ENCODE measurements at regions not wholly inside any gene's neighbourhood (a gene's known extent, or its start where the extent isn't known, plus 50 kb on each side); places are given as distances from the start of the nearest gene placed in this dataset.

GRCh38 chr4:34464196-34464595, 1780.1 kb downstream of the ARAP2 start:
- Histone ChIP-seq H3K27me3 (ENCODE audit: control insufficient read depth, insufficient read depth, low read length) (no peaks in the 10 kb centered on the region), H3K4me3 (ENCODE audit: low read depth, low read length) (no peak overlapping the region), H3K36me3 (ENCODE audit: control insufficient read depth, insufficient read depth, low read length) (no peaks in the 10 kb centered on the region)
- TF ChIP-seq CTCF (IDR thresholded peaks at IDR 0.05; ENCODE audit: insufficient read depth, low read length, poor library complexity, severe bottlenecking), result no peak
- DNase-seq (ENCODE audit: low read depth), result no peak

- H3K4me3 ChIP-seq (ENCODE audit: low read depth, low read length), result no peak overlapping the region
- no peak for TF ChIP-seq CTCF (IDR thresholded peaks at IDR 0.05; ENCODE audit: insufficient read depth, low read length, poor library complexity, severe bottlenecking)
- no peaks in the 10 kb centered on the region for H3K27me3 ChIP-seq (ENCODE audit: control insufficient read depth, insufficient read depth, low read length)
- DNase-seq (ENCODE audit: low read depth), result no peak
- no peaks in the 10 kb centered on the region for H3K36me3 ChIP-seq (ENCODE audit: control insufficient read depth, insufficient read depth, low read length)
Observed at GRCh38 chr4:34466411-34466810, 1777.9 kb downstream of the ARAP2 start.

- DNase-seq (ENCODE audit: low read depth), result no peak
- H3K36me3 ChIP-seq (ENCODE audit: control insufficient read depth, insufficient read depth, low read length), result no peaks in the 10 kb centered on the region
- no peak overlapping the region for H3K4me3 ChIP-seq (ENCODE audit: low read depth, low read length)
- no peaks in the 10 kb centered on the region for H3K27me3 ChIP-seq (ENCODE audit: control insufficient read depth, insufficient read depth, low read length)
- no peak for TF ChIP-seq CTCF (IDR thresholded peaks at IDR 0.05; ENCODE audit: insufficient read depth, low read length, poor library complexity, severe bottlenecking)
Observed at GRCh38 chr4:34469516-34469915, 1774.8 kb downstream of the ARAP2 start.

- no peak for DNase-seq (ENCODE audit: low read depth)
- Histone ChIP-seq H3K27me3 (ENCODE audit: control insufficient read depth, insufficient read depth, low read length) (no peaks in the 10 kb centered on the region), H3K36me3 (ENCODE audit: control insufficient read depth, insufficient read depth, low read length) (no peaks in the 10 kb centered on the region), H3K4me3 (ENCODE audit: low read depth, low read length) (no peak overlapping the region)
- TF ChIP-seq CTCF (IDR thresholded peaks at IDR 0.05; ENCODE audit: insufficient read depth, low read length, poor library complexity, severe bottlenecking), result no peak
Observed at GRCh38 chr4:34485252-34485651, 1759.1 kb downstream of the ARAP2 start.

GRCh38 chr4:34486461-34487363, 1757.6 kb downstream of the ARAP2 start:
- H3K4me3 ChIP-seq (ENCODE audit: low read depth, low read length), result no peak overlapping the region
- TF ChIP-seq CTCF (IDR thresholded peaks at IDR 0.05; ENCODE audit: insufficient read depth, low read length, poor library complexity, severe bottlenecking), result no peak
- no peaks in the 10 kb centered on the region for H3K36me3 ChIP-seq (ENCODE audit: control insufficient read depth, insufficient read depth, low read length)
- DNase-seq (ENCODE audit: low read depth), result no peak
- H3K27me3 ChIP-seq (ENCODE audit: control insufficient read depth, insufficient read depth, low read length), result no peaks in the 10 kb centered on the region

- H3K27me3 ChIP-seq (ENCODE audit: control insufficient read depth, insufficient read depth, low read length), result no peaks in the 10 kb centered on the region
- H3K4me3 ChIP-seq (ENCODE audit: low read depth, low read length), result no peak overlapping the region
- no peaks in the 10 kb centered on the region for H3K36me3 ChIP-seq (ENCODE audit: control insufficient read depth, insufficient read depth, low read length)
- no peak for TF ChIP-seq CTCF (IDR thresholded peaks at IDR 0.05; ENCODE audit: insufficient read depth, low read length, poor library complexity, severe bottlenecking)
- DNase-seq (ENCODE audit: low read depth), result no peak
Observed at GRCh38 chr4:34492414-34492813, 1751.9 kb downstream of the ARAP2 start.

Measured in kidney epithelial cell (primary cell).